ENCODE measurements at regions not wholly inside any gene's neighbourhood (a gene's known extent, or its start where the extent isn't known, plus 50 kb on each side); places are given as distances from the start of the nearest gene placed in this dataset.

DNA sequence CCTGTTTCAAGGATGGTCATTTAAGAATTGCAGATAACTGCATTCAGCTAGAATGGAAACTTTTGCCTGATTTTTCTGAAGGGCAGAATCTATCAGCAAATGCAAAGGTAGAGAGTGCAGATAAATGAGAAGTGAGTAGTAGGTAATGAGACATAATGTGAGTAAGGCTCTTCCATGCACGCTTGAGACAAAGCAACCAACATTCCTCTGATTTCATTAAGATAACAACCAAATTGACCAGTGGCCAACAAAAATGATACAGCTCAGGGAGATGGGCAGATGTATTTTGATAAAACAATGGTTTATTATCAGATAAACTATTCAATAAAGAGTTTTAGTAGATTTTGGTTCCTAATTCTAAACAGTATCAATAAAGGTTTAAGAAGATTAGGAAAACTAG lies 404.4 kb upstream of the PBX1 start:
- no peak overlapping the region for H3K4me3 ChIP-seq (ENCODE audit: low read length in 3 of 3)
- no peak for TF ChIP-seq CTCF (IDR thresholded peaks at IDR 0.05; ENCODE audit: borderline replicate concordance, extremely low read depth, insufficient read depth)
- DNase-seq (no peak), FAIRE-seq (no peak)
- intact Hi-C loops (cut with DNase I), result no loop called here
- H3K27ac ChIP-seq (ENCODE audit: low read depth in 2 of 2, low read length in 2 of 2), result no peak overlapping the region
- no peak overlapping the region for H3K9ac ChIP-seq (ENCODE audit: low read length in 3 of 3)
- H3K4me1 ChIP-seq (ENCODE audit: control insufficient read depth in 2 of 3, insufficient read depth in 2 of 3, low read depth in 1 of 3, low read length in 3 of 3), result no peaks in the 10 kb centered on the region
- H3K36me3 ChIP-seq (ENCODE audit: control insufficient read depth in 2 of 3, insufficient read depth in 3 of 3, low read length in 3 of 3), result no peaks in the 10 kb centered on the region
- no peaks in the 10 kb centered on the region for H3K27me3 ChIP-seq (ENCODE audit: control insufficient read depth, insufficient read depth, low read length)
- H3K9me3 ChIP-seq (ENCODE audit: control insufficient read depth in 2 of 3, insufficient read depth in 1 of 3, low read length in 3 of 3), result no peaks in the 10 kb centered on the region

DNA sequence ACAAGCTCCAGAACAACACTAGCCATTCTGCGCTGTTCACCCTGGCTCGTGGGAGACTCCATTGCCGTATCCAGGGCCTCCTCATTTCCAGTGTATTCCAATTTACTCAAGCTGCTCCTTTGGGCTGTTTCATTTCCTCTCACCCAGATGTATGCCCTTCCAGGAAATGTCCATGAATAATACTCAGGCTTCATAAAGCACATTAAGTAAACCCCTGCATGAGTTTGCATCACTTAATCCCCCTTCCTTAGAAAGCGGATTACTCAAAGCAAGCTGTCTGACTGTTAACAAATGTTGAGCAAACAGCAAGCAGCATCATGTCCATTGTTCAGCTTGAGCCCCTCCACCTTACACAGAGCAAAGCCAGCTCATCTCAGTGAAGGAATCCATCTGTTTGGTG lies 403.6 kb upstream of the PBX1 start:
- FAIRE-seq (no peak), DNase-seq (peak in 2 of 5 donors; percentile 17 to 37)
- Histone ChIP-seq H3K9me3 (ENCODE audit: control insufficient read depth in 2 of 3, insufficient read depth in 1 of 3, low read length in 3 of 3) (no peaks in the 10 kb centered on the region), H3K9ac (ENCODE audit: low read length in 3 of 3) (no peak overlapping the region), H3K27ac (ENCODE audit: low read depth in 2 of 2, low read length in 2 of 2) (no peak overlapping the region), H3K27me3 (ENCODE audit: control insufficient read depth, insufficient read depth, low read length) (no peaks in the 10 kb centered on the region), H3K4me1 (ENCODE audit: control insufficient read depth in 2 of 3, insufficient read depth in 2 of 3, low read depth in 1 of 3, low read length in 3 of 3) (no peaks in the 10 kb centered on the region), H3K36me3 (ENCODE audit: control insufficient read depth in 2 of 3, insufficient read depth in 3 of 3, low read length in 3 of 3) (no peaks in the 10 kb centered on the region), H3K4me3 (ENCODE audit: low read length in 3 of 3) (no peak overlapping the region)
- TF ChIP-seq CTCF (IDR thresholded peaks at IDR 0.05; ENCODE audit: borderline replicate concordance, extremely low read depth, insufficient read depth), result no peak
- intact Hi-C loops (cut with DNase I), result no loop called here

DNA sequence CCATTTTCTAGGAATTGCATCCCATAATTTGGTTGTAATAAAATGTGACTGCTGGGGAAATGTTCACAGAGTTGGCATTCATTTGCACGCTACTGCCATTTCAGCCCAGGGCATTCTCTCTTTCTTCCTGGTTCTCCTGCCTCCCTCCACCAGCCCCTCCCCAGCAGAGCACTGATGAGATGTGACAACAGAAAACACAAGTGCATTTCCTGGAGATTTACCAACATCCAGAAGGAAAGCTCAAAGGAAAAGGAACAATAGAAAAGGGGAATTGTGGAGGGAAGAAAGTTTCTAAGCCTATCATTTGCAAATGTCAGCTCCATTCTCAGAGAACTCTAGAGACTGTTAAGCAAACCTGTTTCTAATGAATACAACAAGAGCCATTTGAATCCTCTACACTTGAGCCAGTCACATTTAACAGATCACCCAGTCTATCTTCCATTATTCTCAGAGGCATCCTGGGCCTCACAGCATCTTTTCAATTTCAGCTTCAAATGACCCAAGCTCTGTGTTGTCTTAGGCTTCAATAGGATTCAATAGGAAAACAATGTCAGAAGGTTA lies 395.6 kb upstream of the PBX1 start:
- intact Hi-C loops (cut with DNase I), result no loop called here
- Histone ChIP-seq H3K4me1 (ENCODE audit: control insufficient read depth in 2 of 3, insufficient read depth in 2 of 3, low read depth in 1 of 3, low read length in 3 of 3) (no peaks in the 10 kb centered on the region), H3K4me3 (ENCODE audit: low read length in 3 of 3) (no peak overlapping the region), H3K27ac (ENCODE audit: low read depth in 2 of 2, low read length in 2 of 2) (no peak overlapping the region), H3K27me3 (ENCODE audit: control insufficient read depth, insufficient read depth, low read length) (no peaks in the 10 kb centered on the region), H3K9me3 (ENCODE audit: control insufficient read depth in 2 of 3, insufficient read depth in 1 of 3, low read length in 3 of 3) (no peaks in the 10 kb centered on the region), H3K9ac (ENCODE audit: low read length in 3 of 3) (no peak overlapping the region), H3K36me3 (ENCODE audit: control insufficient read depth in 2 of 3, insufficient read depth in 3 of 3, low read length in 3 of 3) (no peaks in the 10 kb centered on the region)
- no peak for FAIRE-seq
- DNase-seq, result no peak
- TF ChIP-seq CTCF (IDR thresholded peaks at IDR 0.05; ENCODE audit: borderline replicate concordance, extremely low read depth, insufficient read depth), result no peak

- intact Hi-C loops (cut with DNase I), result no loop called here
- FAIRE-seq, result no peak
These were observed 393.5 kb upstream of the PBX1 start for GRCh38 chr1:164165466-164165865.

More at GRCh38 chr1:164165466-164165865, 393.5 kb upstream of the PBX1 start:
- no peak overlapping the region for H3K9ac ChIP-seq (ENCODE audit: low read length in 3 of 3)
- H3K9me3 ChIP-seq (ENCODE audit: control insufficient read depth in 2 of 3, insufficient read depth in 1 of 3, low read length in 3 of 3), result no peaks in the 10 kb centered on the region
- no peak for DNase-seq
- no peaks in the 10 kb centered on the region for H3K27me3 ChIP-seq (ENCODE audit: control insufficient read depth, insufficient read depth, low read length)
- H3K36me3 ChIP-seq (ENCODE audit: control insufficient read depth in 2 of 3, insufficient read depth in 3 of 3, low read length in 3 of 3), result no peaks in the 10 kb centered on the region
- TF ChIP-seq CTCF (IDR thresholded peaks at IDR 0.05; ENCODE audit: borderline replicate concordance, extremely low read depth, insufficient read depth), result no peak
- no peak overlapping the region for H3K4me3 ChIP-seq (ENCODE audit: low read length in 3 of 3)
- H3K27ac ChIP-seq (ENCODE audit: low read depth in 2 of 2, low read length in 2 of 2), result no peak overlapping the region
- no peaks in the 10 kb centered on the region for H3K4me1 ChIP-seq (ENCODE audit: control insufficient read depth in 2 of 3, insufficient read depth in 2 of 3, low read depth in 1 of 3, low read length in 3 of 3)

All from kidney (tissue), 13 donors.